ENCODE measurements at regions not wholly inside any gene's neighbourhood (a gene's known extent, or its start where the extent isn't known, plus 50 kb on each side); places are given as distances from the start of the nearest gene placed in this dataset.

DNA sequence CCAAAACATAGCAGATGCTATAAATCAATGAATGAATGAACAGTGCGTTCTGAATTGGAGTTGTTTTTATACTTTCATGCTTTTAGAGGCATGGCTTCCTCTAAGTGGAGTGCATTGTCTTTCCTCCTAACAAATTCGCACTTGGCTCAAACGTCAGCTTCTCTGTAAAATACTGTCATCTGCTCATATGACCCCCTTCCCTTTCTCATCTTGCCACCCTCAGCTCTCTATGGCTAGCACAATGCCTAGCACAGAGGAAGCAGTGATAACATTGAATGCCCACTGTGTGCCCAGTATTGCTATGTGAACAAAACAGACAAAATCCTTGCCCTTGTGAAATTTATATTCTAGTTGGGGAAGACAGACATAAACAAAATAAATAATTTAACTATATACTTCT is 258.8 kb downstream of the MREG start:
- TF ChIP-seq, protein P1, sequence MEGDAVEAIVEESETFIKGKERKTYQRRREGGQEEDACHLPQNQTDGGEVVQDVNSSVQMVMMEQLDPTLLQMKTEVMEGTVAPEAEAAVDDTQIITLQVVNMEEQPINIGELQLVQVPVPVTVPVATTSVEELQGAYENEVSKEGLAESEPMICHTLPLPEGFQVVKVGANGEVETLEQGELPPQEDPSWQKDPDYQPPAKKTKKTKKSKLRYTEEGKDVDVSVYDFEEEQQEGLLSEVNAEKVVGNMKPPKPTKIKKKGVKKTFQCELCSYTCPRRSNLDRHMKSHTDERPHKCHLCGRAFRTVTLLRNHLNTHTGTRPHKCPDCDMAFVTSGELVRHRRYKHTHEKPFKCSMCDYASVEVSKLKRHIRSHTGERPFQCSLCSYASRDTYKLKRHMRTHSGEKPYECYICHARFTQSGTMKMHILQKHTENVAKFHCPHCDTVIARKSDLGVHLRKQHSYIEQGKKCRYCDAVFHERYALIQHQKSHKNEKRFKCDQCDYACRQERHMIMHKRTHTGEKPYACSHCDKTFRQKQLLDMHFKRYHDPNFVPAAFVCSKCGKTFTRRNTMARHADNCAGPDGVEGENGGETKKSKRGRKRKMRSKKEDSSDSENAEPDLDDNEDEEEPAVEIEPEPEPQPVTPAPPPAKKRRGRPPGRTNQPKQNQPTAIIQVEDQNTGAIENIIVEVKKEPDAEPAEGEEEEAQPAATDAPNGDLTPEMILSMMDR (IDR thresholded peaks at IDR 0.05; ENCODE audit: borderline replicate concordance, insufficient read depth, low read depth, low read length) = no peak
- no peak overlapping the region for H3K4me3 ChIP-seq (ENCODE audit: low read depth, low read length)

DNA sequence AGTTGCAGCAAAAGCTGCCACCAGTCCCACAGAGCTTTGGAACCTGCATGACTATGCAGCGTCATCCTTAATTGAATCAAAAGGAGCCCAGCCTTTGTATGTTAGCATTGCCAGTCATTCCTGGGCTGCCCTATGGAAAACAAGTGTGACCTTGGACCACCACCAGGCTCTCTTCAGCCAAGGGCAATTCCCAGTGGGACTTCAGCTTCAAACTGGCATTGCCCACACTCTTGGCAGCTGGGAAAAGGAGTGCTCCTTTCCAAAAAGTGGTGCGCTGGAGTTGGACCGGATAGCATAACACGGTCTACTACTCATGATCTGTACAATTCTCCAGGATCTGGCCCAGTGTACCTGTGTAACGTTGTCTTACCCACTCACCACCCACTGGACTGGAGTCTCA is 259.5 kb downstream of the MREG start:
- no peak overlapping the region for H3K4me3 ChIP-seq (ENCODE audit: low read depth, low read length)
- TF ChIP-seq, protein P1 (IDR thresholded peaks at IDR 0.05; ENCODE audit: borderline replicate concordance, insufficient read depth, low read depth, low read length) = no peak

DNA sequence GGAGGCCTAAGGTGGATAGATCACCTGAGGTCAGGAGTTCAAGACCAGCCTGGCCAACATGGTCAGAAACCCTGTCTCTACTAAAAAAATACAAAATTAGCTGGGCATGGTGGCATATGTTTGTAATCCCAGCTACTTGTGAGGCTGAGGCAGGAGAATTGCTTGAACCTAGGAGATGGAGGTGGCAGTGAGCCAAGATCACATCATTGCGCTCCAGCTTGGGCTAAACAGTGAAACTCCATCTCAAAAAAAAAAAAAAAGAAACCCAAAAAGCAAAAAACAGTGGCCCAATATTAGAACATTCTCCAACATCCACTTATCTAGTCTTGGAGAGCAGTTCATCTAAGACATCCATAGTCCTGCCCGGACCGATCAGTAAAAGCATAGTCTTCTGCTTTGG is 260.4 kb downstream of the MREG start:
- TF ChIP-seq, protein P1 (IDR thresholded peaks at IDR 0.05; ENCODE audit: borderline replicate concordance, insufficient read depth, low read depth, low read length) = no peak

DNA sequence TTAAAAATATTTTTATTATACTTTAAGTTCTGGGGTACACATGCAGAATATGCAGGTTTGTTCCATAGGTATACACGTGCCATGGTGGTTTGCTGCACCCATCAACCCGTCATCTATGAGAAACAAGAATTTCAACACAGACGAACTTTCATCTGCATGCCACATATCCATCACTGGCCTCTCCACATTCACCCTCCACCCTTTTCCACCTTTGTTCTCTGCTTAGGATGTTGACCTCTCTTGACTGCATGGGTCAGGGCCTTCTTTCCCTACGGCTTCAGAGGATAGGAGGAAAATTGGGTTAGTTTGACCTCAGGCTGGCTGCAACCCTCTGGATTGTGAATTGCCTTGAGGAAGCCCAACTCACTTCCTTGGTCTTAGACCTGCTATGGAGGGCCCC is 260.9 kb downstream of the MREG start:
- H3K4me3 ChIP-seq (ENCODE audit: low read depth, low read length) = no peak overlapping the region
- TF ChIP-seq, protein P1 (IDR thresholded peaks at IDR 0.05; ENCODE audit: borderline replicate concordance, insufficient read depth, low read depth, low read length) = no peak

More for the DNA sequence above, 260.4 kb downstream of the MREG start:
- H3K4me3 ChIP-seq (ENCODE audit: low read depth, low read length) = no peak overlapping the region

DNA sequence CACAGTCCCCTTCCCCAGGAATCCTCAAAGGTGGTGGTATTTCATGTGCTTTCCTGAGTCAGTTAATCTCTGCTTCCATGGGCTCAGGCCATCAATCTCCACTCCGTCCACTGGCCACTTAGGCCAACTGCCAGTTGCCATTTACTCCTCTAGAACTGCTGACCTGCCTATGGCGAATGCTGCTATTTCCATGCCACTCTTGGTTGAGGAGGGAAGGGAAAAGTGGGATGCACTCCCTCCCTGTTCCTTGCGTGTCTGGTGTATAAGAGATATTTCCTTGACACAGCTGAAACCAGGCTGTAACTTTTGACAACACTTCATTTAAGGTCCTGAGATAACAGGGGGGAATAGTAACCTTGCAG is 261.5 kb downstream of the MREG start:
- TF ChIP-seq, protein P1 (IDR thresholded peaks at IDR 0.05; ENCODE audit: borderline replicate concordance, insufficient read depth, low read depth, low read length) = no peak

DNA sequence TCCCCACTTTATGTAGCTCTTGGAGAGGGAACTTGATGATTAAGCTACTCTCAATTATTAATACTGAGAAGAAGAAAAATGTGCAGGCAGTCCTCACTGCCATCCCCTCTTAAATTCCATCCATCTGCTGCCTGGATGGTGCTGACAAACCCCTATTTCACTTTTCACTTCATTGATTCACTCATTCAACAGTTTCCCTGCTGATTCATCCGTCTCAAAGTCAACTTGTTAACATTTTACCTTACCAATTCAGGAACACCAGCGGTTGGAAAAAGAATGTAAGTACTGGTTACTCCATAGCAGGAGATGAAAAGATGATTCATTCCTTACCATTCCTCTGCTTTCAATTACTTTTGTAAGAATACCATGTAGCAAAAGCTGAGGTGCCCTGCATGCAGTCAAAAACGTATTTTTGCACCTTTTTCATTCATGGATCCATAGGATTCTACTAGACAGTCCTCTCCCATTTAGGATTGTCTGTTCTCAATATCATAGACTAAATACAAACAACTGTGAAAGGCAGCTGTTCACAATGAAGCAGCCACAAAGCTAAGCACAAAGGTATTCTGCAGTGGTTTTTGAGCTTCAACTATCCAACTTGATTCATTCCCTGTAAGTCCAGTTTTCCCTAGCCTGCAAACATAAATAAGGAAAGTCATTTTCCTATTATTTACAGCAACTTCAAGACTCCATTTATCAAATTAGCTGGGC is 262.0 kb downstream of the MREG start:
- H3K4me3 ChIP-seq (ENCODE audit: low read depth, low read length) = no peak overlapping the region
- TF ChIP-seq, protein P1 (IDR thresholded peaks at IDR 0.05; ENCODE audit: borderline replicate concordance, insufficient read depth, low read depth, low read length) = no peak

More for the DNA sequence above, 261.5 kb downstream of the MREG start:
- no peak overlapping the region for H3K4me3 ChIP-seq (ENCODE audit: low read depth, low read length)

DNA sequence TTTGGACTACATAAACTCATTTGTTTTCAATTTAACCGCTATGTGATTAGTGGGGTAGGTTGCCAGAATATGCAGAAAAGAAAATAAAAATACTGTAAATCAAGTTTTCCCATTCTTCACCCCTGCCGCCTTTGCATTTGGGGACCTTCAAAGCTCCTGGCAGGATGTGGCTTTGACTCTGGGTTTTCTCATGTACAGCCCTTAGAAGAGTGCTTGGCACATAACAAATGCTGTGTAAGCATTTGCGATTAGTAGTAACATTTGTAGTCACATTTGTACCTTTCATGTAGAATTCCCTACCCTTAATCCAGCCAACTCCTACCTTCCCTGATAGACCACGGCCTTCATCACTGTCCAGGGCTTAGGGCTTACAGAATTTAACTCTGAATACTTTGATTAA is 262.6 kb downstream of the MREG start:
- no peak overlapping the region for H3K4me3 ChIP-seq (ENCODE audit: low read depth, low read length)
- TF ChIP-seq, protein P1 (IDR thresholded peaks at IDR 0.05; ENCODE audit: borderline replicate concordance, insufficient read depth, low read depth, low read length) = no peak
